K562 (cell line): ENCODE measurements at regions not wholly inside any gene's neighbourhood (a gene's known extent, or its start where the extent isn't known, plus 50 kb on each side); places are given as distances from the start of the nearest gene placed in this dataset.

Experiments
- ATAC-seq: fragments of 200-7000 bp; cut with Tn5 transposase; 3 replicates; pipeline ENCODE4 v1.9.1; 2020; ENCODE audit warnings: moderate library complexity
- BruUV-seq: library from RNA; stranded (reverse); fragments of 400-500 nt; replicated peaks from 2 replicates; lab custom pipeline; 2021; lab: Mats Ljungman, UMichigan
- CTCF ChIA-PET: fragments of 300-600 bp; formaldehyde crosslinking; extraction: SDS; loops from one replicate; lab custom pipeline; 2021; ENCODE audit warnings: low intra/inter-chr PET ratio; lab: Yijun Ruan, JAX
- POLR2A ChIA-PET: fragments of 300-600, 350-650 bp; sonication (Branson Sonifier 250); formaldehyde crosslinking; extraction: SDS; loops from one replicate; lab custom pipeline; 2021; ENCODE audit warnings: antibody characterized with exemption, inconsistent platforms; lab: Yijun Ruan, JAX
- DNase-seq, 4 experiments: peaks; one replicate each; pipeline versions ENCODE4 v3.0.0 to v3.0.0-alpha.2; 2011 to 2018; ENCODE audit warnings: low spot score in 3 of 4, mixed read lengths in 3 of 4; ENCODE audit errors: extremely low read depth in 1 of 4
- FAIRE-seq: peaks from 2 replicates; lab custom pipeline; 2011; peaks lifted over from hg19 to GRCh38; lab: Jason Lieb, UNC
- H2AFZ ChIP-seq: 2 replicates; pipeline ENCODE4 v1.6.0; 2011; ENCODE audit warnings: low read depth, low read length, control low read depth, inconsistent platforms
- H3K27ac ChIP-seq: fragments of 200-600 bp; 3 replicates; pipeline ENCODE4 v1.8.0; 2011; ENCODE audit warnings: low read depth, mild to moderate bottlenecking, control low read depth, inconsistent platforms, low read length, moderate library complexity, mixed read lengths; ENCODE audit errors: extremely low read depth
- H3K27me3 ChIP-seq, 2 experiments: fragments of 300-600 bp in 1 of 2; 2 replicates in 1 of 2; 3 replicates in 1 of 2; pipeline versions ENCODE4 v1.6.0 to v1.8.0; 2011; ENCODE audit warnings: inconsistent platforms in 2 of 2, low read length in 2 of 2, mild to moderate bottlenecking in 1 of 2, mixed read lengths in 1 of 2, moderate library complexity in 1 of 2; ENCODE audit not compliant: control insufficient read depth in 2 of 2, insufficient read depth in 2 of 2
- H3K36me3 ChIP-seq: fragments of 300-600 bp; 3 replicates; pipeline ENCODE4 v1.8.0; 2011; ENCODE audit warnings: mild to moderate bottlenecking, low read length, inconsistent platforms; ENCODE audit not compliant: control insufficient read depth, insufficient read depth
- H3K4me1 ChIP-seq, 2 experiments: fragments of 200-600 bp in 1 of 2; replicated peaks in 1 of 2; 2 replicates in 1 of 2; 3 replicates in 1 of 2; pipeline versions ENCODE4 v1.5.1 to v1.8.0; 2011; ENCODE audit warnings: inconsistent platforms in 2 of 2, low read length in 2 of 2, mild to moderate bottlenecking in 1 of 2, mixed read lengths in 1 of 2, moderate library complexity in 1 of 2; ENCODE audit not compliant: control insufficient read depth in 2 of 2, insufficient read depth in 2 of 2
- H3K4me2 ChIP-seq: 2 replicates; pipeline ENCODE4 v1.6.1; 2011; ENCODE audit warnings: low read length, control low read depth, inconsistent platforms, mixed read lengths; ENCODE audit not compliant: insufficient read depth
- H3K4me3 ChIP-seq: fragments of 200-600 bp; sonication (generic), shearing (Covaris generic); 2 replicates; pipeline ENCODE4 v1.5.1; 2016; ENCODE audit warnings: control low read depth, inconsistent platforms
- H3K79me2 ChIP-seq: fragments of 200-600 bp; 3 replicates; pipeline ENCODE4 v1.8.0; 2011; ENCODE audit warnings: low read length, inconsistent platforms; ENCODE audit not compliant: control insufficient read depth, insufficient read depth
- H3K9ac ChIP-seq, 2 experiments: 2 replicates each; pipeline versions ENCODE4 v1.6.0 to v1.6.1; 2011; ENCODE audit warnings: low read depth in 2 of 2, low read length in 2 of 2, control low read depth in 1 of 2, inconsistent platforms in 1 of 2, mild to moderate bottlenecking in 1 of 2, mixed read lengths in 1 of 2; ENCODE audit not compliant: insufficient read depth in 1 of 2
- H3K9me1 ChIP-seq: one replicate; pipeline ENCODE4 v1.6.0; 2011; ENCODE audit warnings: inconsistent platforms, mild to moderate bottlenecking, low read length, moderate library complexity; ENCODE audit not compliant: control insufficient read depth, insufficient read depth
- H3K9me3 ChIP-seq: replicated peaks from 2 replicates; pipeline ENCODE4 v1.5.1; 2011; ENCODE audit warnings: low read depth, low read length, inconsistent platforms; ENCODE audit not compliant: control insufficient read depth, insufficient read depth
- H4K20me1 ChIP-seq: replicated peaks from 2 replicates; pipeline ENCODE4 v1.6.1; 2011; ENCODE audit warnings: low read length, inconsistent platforms, mixed read lengths; ENCODE audit not compliant: control insufficient read depth, insufficient read depth
- ATF7 ChIP-seq: fragments of 450-650 bp; IDR thresholded peaks from 2 replicates; pipeline ENCODE4 v1.7.1; 2014; ENCODE audit warnings: mild to moderate bottlenecking, moderate library complexity
- HNRNPLL ChIP-seq: fragments of 200-400 bp; formaldehyde crosslinking; IDR thresholded peaks from 2 replicates; pipeline ENCODE4 v1.6.1; 2017; ENCODE audit warnings: low read length, low read depth, mild to moderate bottlenecking; ENCODE audit not compliant: poor library complexity, severe bottlenecking
- RAD21 ChIP-seq, 2 experiments: fragments of 250-450 bp in 1 of 2; fragments of 450-650 bp in 1 of 2; sonication (Bioruptor Pico) in 1 of 2; formaldehyde crosslinking in 1 of 2; IDR thresholded peaks in 1 of 2; conservative IDR thresholded peaks in 1 of 2; 2 replicates each; pipeline versions ENCODE4 v1.4.0 to v1.8.0; 2020 to 2022; ENCODE audit warnings: mild to moderate bottlenecking in 2 of 2, moderate library complexity in 1 of 2
- SETDB1 ChIP-seq: IDR thresholded peaks from one replicate; pipeline ENCODE4 v1.6.1; 2012; ENCODE audit warnings: low read length, control low read depth, inconsistent platforms
- SMARCE1 ChIP-seq: fragments of 450-650 bp; IDR thresholded peaks from 2 replicates; pipeline ENCODE4 v1.7.1; 2016; ENCODE audit warnings: mild to moderate bottlenecking
- ZNF3 ChIP-seq: fragments of 250-450 bp; sonication (Bioruptor Pico); IDR thresholded peaks from 2 replicates; pipeline ENCODE4 v1.5.0; 2021; ENCODE audit warnings: mild to moderate bottlenecking, moderate library complexity
- WGBS: fragments of 100-300 bp; shearing (Covaris generic); methylation state at CpG from one replicate; pipeline ENCODE4 v1.1.6; 2016; ENCODE audit warnings: low coverage, mixed read lengths; ENCODE audit not compliant: insufficient coverage; ENCODE audit errors: missing lambda C conversion rate; 5-methylcytosine and 5-hydroxymethylcytosine counted together
- in situ Hi-C: fragments of 300-500 bp; cut with MboI; formaldehyde crosslinking; loops from 4 replicates; pipeline ENCODE4 v1.15.0; 2018; ENCODE audit warnings: inconsistent platforms, mixed read lengths
- intact Hi-C: fragments of 100-400 bp; cut with micrococcal nuclease; formaldehyde crosslinking; loops from 2 replicates; pipeline ENCODE4 v1.14.2; 2022
- TF ChIP-seq, protein P1 (sequence below): fragments of 250-450 bp; sonication (Bioruptor Pico); IDR thresholded peaks from 2 replicates; pipeline ENCODE4 v1.5.0; 2021

DNA sequence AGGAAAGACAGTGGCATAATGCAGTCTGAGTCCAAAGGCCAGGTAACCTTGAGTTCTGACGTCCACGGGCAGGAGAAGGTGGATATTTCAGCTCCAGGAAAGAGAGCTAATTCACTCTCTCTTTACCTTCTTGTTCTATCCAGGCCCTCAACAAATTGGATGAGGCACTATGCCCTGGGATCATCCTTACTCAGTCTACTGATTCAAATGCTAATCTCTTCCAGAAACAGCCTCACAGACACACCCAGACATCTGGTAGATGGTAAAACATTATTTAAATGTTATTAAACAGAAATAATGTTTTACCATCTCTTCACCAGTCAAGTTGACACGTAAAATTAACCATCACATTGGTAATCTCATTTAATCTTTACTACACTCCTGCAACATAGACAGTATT lies 73.0 kb downstream of the RBM11 start:
- in situ Hi-C loops: no loop called here

More for the DNA sequence above, 73.0 kb downstream of the RBM11 start:
- WGBS: 16% methylated on average over 3 of the region's 3 CpGs
- TF ChIP-seq SETDB1 (no peak), ZNF3 (CRISPR knock-in tag) (no peak), ATF7 (no peak), SMARCE1 (no peak), HNRNPLL (no peak), RAD21 (CRISPR knock-in tag; conservative IDR thresholded peaks at IDR 0.05 in 1 of 2, IDR thresholded peaks at IDR 0.05 in 1 of 2) (no peak)
- TF ChIP-seq, protein P1, sequence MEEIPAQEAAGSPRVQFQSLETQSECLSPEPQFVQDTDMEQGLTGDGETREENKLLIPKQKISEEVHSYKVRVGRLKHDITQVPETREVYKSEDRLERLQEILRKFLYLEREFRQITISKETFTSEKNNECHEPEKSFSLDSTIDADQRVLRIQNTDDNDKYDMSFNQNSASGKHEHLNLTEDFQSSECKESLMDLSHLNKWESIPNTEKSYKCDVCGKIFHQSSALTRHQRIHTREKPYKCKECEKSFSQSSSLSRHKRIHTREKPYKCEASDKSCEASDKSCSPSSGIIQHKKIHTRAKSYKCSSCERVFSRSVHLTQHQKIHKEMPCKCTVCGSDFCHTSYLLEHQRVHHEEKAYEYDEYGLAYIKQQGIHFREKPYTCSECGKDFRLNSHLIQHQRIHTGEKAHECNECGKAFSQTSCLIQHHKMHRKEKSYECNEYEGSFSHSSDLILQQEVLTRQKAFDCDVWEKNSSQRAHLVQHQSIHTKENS: no peak
- TF ChIP-seq, all 486 proteins: peak for 0
- intact Hi-C loops: no loop called here
- no peak for ATAC-seq
- H3K9me3 ChIP-seq: no peaks in the 10 kb centered on the region
- POLR2A ChIA-PET: no interaction called here
- no peak overlapping the region for H3K9ac ChIP-seq
- no peaks in the 10 kb centered on the region for H3K79me2 ChIP-seq
- no peak overlapping the region for H2AFZ ChIP-seq
- H3K4me3 ChIP-seq: no peak overlapping the region
- H3K4me2 ChIP-seq: no peak overlapping the region
- H3K27me3 ChIP-seq: no peaks in the 10 kb centered on the region
- peaks cover 0 to 7% of the 10 kb centered on the region in 2 experiments; a peak in 3 of 5 replicates for H3K4me1 ChIP-seq
- BruUV-seq: no TSS peak
- H3K36me3 ChIP-seq: no peaks in the 10 kb centered on the region
- no peaks in the 10 kb centered on the region for H4K20me1 ChIP-seq
- no peaks in the 10 kb centered on the region for H3K9me1 ChIP-seq
- no peak for FAIRE-seq
- no peak overlapping the region for H3K27ac ChIP-seq
- CTCF ChIA-PET: no interaction called here
- no peak for DNase-seq
